ENCODE measurements at regions not wholly inside any gene's neighbourhood (a gene's known extent, or its start where the extent isn't known, plus 50 kb on each side); places are given as distances from the start of the nearest gene placed in this dataset.
A peak's percentile ranks its signal among the peaks of the same experiment; 100 is the strongest.

GRCh38 chr3:159904455-159904854 is 84.2 kb upstream of the IL12A start:
- H3K9me3 ChIP-seq, result no peaks in the 10 kb centered on the region
- H3K36me3 ChIP-seq, result peaks cover 0 to 4% (median 0%) of the 10 kb centered on the region in 3 donors
- no peak overlapping the region for H3K27ac ChIP-seq
- H3K27me3 ChIP-seq, result no peaks in the 10 kb centered on the region
- no peak overlapping the region for H3K4me3 ChIP-seq
- no peak for DNase-seq
- intact Hi-C loops (cut with DNase I; ENCODE audit: low total_unique reads), result no loop called here
- TF ChIP-seq CTCF (IDR thresholded peaks at IDR 0.05), result no peak
- H3K4me1 ChIP-seq, result no peaks in the 10 kb centered on the region

GRCh38 chr3:159904911-159905310 is 83.7 kb upstream of the IL12A start:
- intact Hi-C loops (cut with DNase I; ENCODE audit: low total_unique reads), result no loop called here
- H3K4me1 ChIP-seq, result peaks cover 0 to 3% (median 0%) of the 10 kb centered on the region in 4 donors
- TF ChIP-seq CTCF (IDR thresholded peaks at IDR 0.05), result no peak
- H3K27ac ChIP-seq, result no peak overlapping the region
- H3K36me3 ChIP-seq, result peaks cover 0 to 4% (median 0%) of the 10 kb centered on the region in 3 donors
- no peaks in the 10 kb centered on the region for H3K9me3 ChIP-seq
- H3K27me3 ChIP-seq, result no peaks in the 10 kb centered on the region
- no peak for DNase-seq
- H3K4me3 ChIP-seq, result no peak overlapping the region

- no peak for DNase-seq
- H3K27me3 ChIP-seq, result no peaks in the 10 kb centered on the region
- no peak for TF ChIP-seq CTCF (IDR thresholded peaks at IDR 0.05)
- intact Hi-C loops (cut with DNase I; ENCODE audit: low total_unique reads), result no loop called here
- no peaks in the 10 kb centered on the region for H3K9me3 ChIP-seq
- no peak overlapping the region for H3K4me3 ChIP-seq
- H3K36me3 ChIP-seq, result peaks cover 0 to 4% (median 0%) of the 10 kb centered on the region in 3 donors
- no peak overlapping the region for H3K27ac ChIP-seq
- H3K4me1 ChIP-seq, result peaks cover 0 to 18% (median 0%) of the 10 kb centered on the region in 4 donors
These were observed 80.8 kb upstream of the IL12A start for GRCh38 chr3:159907828-159908227.

- no peak for TF ChIP-seq CTCF (IDR thresholded peaks at IDR 0.05)
- Histone ChIP-seq H3K27ac (peak overlapping the region; percentile 54 to 65), H3K27me3 (no peaks in the 10 kb centered on the region), H3K36me3 (peaks cover 0 to 4% (median 0%) of the 10 kb centered on the region in 3 donors), H3K9me3 (no peaks in the 10 kb centered on the region), H3K4me3 (peak overlapping the region; percentile 44 to 45), H3K4me1 (peaks cover 0 to 18% (median 0%) of the 10 kb centered on the region in 4 donors)
- no peak for DNase-seq
- intact Hi-C loops (cut with DNase I; ENCODE audit: low total_unique reads), result no loop called here
These were observed 77.5 kb upstream of the IL12A start for GRCh38 chr3:159910991-159911663.

- DNase-seq, result no peak
These were observed 77.0 kb upstream of the IL12A start for GRCh38 chr3:159911664-159912037.

More at GRCh38 chr3:159911664-159912037, 77.0 kb upstream of the IL12A start:
- H3K27ac ChIP-seq, result peak overlapping the region; percentile 54 to 65
- no peak for TF ChIP-seq CTCF (IDR thresholded peaks at IDR 0.05)
- peaks cover 0 to under 1% (median 0%) of the 10 kb centered on the region in 3 donors for H3K36me3 ChIP-seq
- no peaks in the 10 kb centered on the region for H3K27me3 ChIP-seq
- H3K4me3 ChIP-seq, result peak overlapping the region; percentile 44 to 45
- H3K4me1 ChIP-seq, result peaks cover 0 to 18% (median 0%) of the 10 kb centered on the region in 4 donors
- no peaks in the 10 kb centered on the region for H3K9me3 ChIP-seq
- intact Hi-C loops (cut with DNase I; ENCODE audit: low total_unique reads), result no loop called here
